ENCODE measurements at regions not wholly inside any gene's neighbourhood (a gene's known extent, or its start where the extent isn't known, plus 50 kb on each side); places are given as distances from the start of the nearest gene placed in this dataset.

GRCh38 chr15:61483599-61483998, 254.5 kb upstream of the RORA start:
- no peak overlapping the region for H3K4me2 ChIP-seq (ENCODE audit: control insufficient read depth, extremely low read depth, insufficient read depth, low read depth, low read length)
- no peak overlapping the region for H3K9ac ChIP-seq (ENCODE audit: control insufficient read depth, extremely low read depth, insufficient read depth, low read length)
- no peak overlapping the region for H3K4me3 ChIP-seq (ENCODE audit: control insufficient read depth in 2 of 3, extremely low read depth in 1 of 3, insufficient read depth in 2 of 3, low read depth in 1 of 3, low read length in 3 of 3)
- H3K27ac ChIP-seq (ENCODE audit: control insufficient read depth, insufficient read depth, low read length) = no peak overlapping the region
- H2AFZ ChIP-seq (ENCODE audit: control insufficient read depth, low read length) = no peak overlapping the region
- H3K9me1 ChIP-seq (ENCODE audit: control insufficient read depth, extremely low read depth, insufficient read depth, low read length) = no peaks in the 10 kb centered on the region
- H3K79me2 ChIP-seq (ENCODE audit: control insufficient read depth, insufficient read depth, low read length) = no peaks in the 10 kb centered on the region
- H4K20me1 ChIP-seq (ENCODE audit: control insufficient read depth, extremely low read depth, insufficient read depth, low read length) = no peaks in the 10 kb centered on the region
- H3K9me3 ChIP-seq (ENCODE audit: control insufficient read depth, low read depth, low read length) = no peaks in the 10 kb centered on the region
- H3K27me3 ChIP-seq (ENCODE audit: control insufficient read depth, extremely low read depth, insufficient read depth, low read length) = peaks cover 8% of the 10 kb centered on the region
- no peak for TF ChIP-seq EZH2 (IDR thresholded peaks at IDR 0.05; ENCODE audit: low read length)
- TF ChIP-seq CTCF (optimal IDR thresholded peaks at IDR 0.05 in 1 of 3, IDR thresholded peaks at IDR 0.05 in 1 of 3, conservative IDR thresholded peaks at IDR 0.05 in 1 of 3; ENCODE audit: extremely low read depth in 1 of 3, insufficient read depth in 2 of 3, low read length in 3 of 3) = no peak
- no peaks in the 10 kb centered on the region for H3K4me1 ChIP-seq (ENCODE audit: control insufficient read depth, extremely low read depth, insufficient read depth, low read length)
- dilution Hi-C loops (cut with MboI; ENCODE audit: extremely low pct_ligation_motif_present, low sequenced_read_pairs) = no loop called here
- DNase-seq (ENCODE audit: low read depth, low spot score) = no peak
- H3K36me3 ChIP-seq (ENCODE audit: control insufficient read depth in 2 of 2, extremely low read depth in 1 of 2, insufficient read depth in 2 of 2, low read length in 2 of 2) = no peaks in the 10 kb centered on the region
- no peak for FAIRE-seq

GRCh38 chr15:61481886-61482285, 252.8 kb upstream of the RORA start:
- Histone ChIP-seq H3K9me3 (ENCODE audit: control insufficient read depth, low read depth, low read length) (no peaks in the 10 kb centered on the region), H3K9ac (ENCODE audit: control insufficient read depth, extremely low read depth, insufficient read depth, low read length) (no peak overlapping the region), H3K79me2 (ENCODE audit: control insufficient read depth, insufficient read depth, low read length) (no peaks in the 10 kb centered on the region), H4K20me1 (ENCODE audit: control insufficient read depth, extremely low read depth, insufficient read depth, low read length) (no peaks in the 10 kb centered on the region), H3K27ac (ENCODE audit: control insufficient read depth, insufficient read depth, low read length) (no peak overlapping the region), H3K27me3 (ENCODE audit: control insufficient read depth, extremely low read depth, insufficient read depth, low read length) (peaks cover 8% of the 10 kb centered on the region), H3K4me1 (ENCODE audit: control insufficient read depth, extremely low read depth, insufficient read depth, low read length) (no peaks in the 10 kb centered on the region), H3K36me3 (ENCODE audit: control insufficient read depth in 2 of 2, extremely low read depth in 1 of 2, insufficient read depth in 2 of 2, low read length in 2 of 2) (no peaks in the 10 kb centered on the region), H3K4me2 (ENCODE audit: control insufficient read depth, extremely low read depth, insufficient read depth, low read depth, low read length) (no peak overlapping the region), H2AFZ (ENCODE audit: control insufficient read depth, low read length) (no peak overlapping the region), H3K9me1 (ENCODE audit: control insufficient read depth, extremely low read depth, insufficient read depth, low read length) (no peaks in the 10 kb centered on the region), H3K4me3 (ENCODE audit: control insufficient read depth in 2 of 3, extremely low read depth in 1 of 3, insufficient read depth in 2 of 3, low read depth in 1 of 3, low read length in 3 of 3) (no peak overlapping the region)
- TF ChIP-seq EZH2 (IDR thresholded peaks at IDR 0.05; ENCODE audit: low read length) = no peak
- no peak for TF ChIP-seq CTCF (optimal IDR thresholded peaks at IDR 0.05 in 1 of 3, IDR thresholded peaks at IDR 0.05 in 1 of 3, conservative IDR thresholded peaks at IDR 0.05 in 1 of 3; ENCODE audit: extremely low read depth in 1 of 3, insufficient read depth in 2 of 3, low read length in 3 of 3)
- FAIRE-seq = no peak
- DNase-seq (ENCODE audit: low read depth, low spot score) = no peak
- dilution Hi-C loops (cut with MboI; ENCODE audit: extremely low pct_ligation_motif_present, low sequenced_read_pairs) = no loop called here

All from keratinocyte (primary cell).